ENCODE measurements at regions not wholly inside any gene's neighbourhood (a gene's known extent, or its start where the extent isn't known, plus 50 kb on each side); places are given as distances from the start of the nearest gene placed in this dataset.

DNA sequence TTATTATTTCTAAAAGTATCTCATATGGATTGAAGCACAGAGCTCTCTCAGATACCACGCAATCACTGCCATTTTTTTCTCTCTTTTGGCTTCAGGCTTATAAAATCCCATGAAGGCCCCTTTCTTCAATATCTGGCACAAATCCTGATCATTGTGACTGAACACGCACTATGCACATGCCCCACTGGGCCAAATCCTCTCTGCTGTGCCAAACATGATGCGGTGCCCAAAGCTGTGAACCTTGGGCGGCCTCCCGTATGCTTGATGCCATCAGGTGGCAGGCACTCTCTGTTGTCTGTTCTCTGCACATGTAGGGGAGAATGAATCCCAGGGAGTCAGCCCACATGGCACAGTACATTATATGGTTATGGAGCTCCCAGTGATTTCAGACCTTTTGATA lies 375.0 kb upstream of the RGMB start:
- TF ChIP-seq, protein P1, sequence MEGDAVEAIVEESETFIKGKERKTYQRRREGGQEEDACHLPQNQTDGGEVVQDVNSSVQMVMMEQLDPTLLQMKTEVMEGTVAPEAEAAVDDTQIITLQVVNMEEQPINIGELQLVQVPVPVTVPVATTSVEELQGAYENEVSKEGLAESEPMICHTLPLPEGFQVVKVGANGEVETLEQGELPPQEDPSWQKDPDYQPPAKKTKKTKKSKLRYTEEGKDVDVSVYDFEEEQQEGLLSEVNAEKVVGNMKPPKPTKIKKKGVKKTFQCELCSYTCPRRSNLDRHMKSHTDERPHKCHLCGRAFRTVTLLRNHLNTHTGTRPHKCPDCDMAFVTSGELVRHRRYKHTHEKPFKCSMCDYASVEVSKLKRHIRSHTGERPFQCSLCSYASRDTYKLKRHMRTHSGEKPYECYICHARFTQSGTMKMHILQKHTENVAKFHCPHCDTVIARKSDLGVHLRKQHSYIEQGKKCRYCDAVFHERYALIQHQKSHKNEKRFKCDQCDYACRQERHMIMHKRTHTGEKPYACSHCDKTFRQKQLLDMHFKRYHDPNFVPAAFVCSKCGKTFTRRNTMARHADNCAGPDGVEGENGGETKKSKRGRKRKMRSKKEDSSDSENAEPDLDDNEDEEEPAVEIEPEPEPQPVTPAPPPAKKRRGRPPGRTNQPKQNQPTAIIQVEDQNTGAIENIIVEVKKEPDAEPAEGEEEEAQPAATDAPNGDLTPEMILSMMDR (IDR thresholded peaks at IDR 0.05; ENCODE audit: low read length, missing control alignments), result no peak
- H3K4me3 ChIP-seq (replicated peaks; ENCODE audit: low read depth, low read length), result no peak overlapping the region
- DNase-seq (ENCODE audit: low read depth), result no peak

DNA sequence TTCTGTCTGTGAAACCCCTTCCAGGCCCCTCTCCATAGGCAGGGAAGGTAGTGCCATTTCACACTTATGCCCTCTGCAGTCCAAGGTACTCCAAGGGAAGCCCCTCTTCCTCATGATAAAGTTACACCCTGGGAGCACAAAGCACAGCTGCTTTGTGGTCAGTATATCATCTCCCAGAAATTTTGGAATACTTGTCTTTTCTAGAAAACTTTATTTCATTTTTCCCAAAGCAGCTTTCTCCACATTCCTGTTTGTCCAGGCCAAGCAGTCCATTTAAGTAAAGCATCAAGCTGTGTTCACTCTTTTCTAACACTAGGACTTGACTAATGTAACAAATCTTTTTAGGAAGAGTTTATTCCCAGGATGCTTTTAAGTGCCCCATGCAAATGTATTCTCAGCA lies 371.8 kb upstream of the RGMB start:
- no peak overlapping the region for H3K4me3 ChIP-seq (replicated peaks; ENCODE audit: low read depth, low read length)
- no peak for DNase-seq (ENCODE audit: low read depth)
- TF ChIP-seq, protein P1 (IDR thresholded peaks at IDR 0.05; ENCODE audit: low read length, missing control alignments), result no peak

DNA sequence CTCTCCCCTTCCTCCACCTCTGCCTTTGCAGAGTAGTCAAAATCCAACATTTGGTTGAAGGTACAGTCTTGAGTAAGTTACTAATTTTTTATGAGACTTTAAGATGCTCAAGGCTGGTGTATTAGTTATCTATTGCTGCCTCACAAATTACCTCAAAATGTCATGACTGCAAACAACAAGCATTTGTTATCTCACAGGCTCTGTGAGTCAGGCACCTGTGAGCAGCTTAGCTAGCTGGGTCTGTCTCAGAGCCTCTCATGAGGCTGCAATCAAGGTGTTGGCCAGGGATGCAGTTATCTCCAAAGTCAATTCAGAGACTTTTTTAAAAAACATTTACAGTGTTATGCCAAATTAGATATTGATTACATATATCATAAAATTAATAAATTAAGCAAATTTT lies 371.3 kb upstream of the RGMB start:
- TF ChIP-seq, protein P1 (IDR thresholded peaks at IDR 0.05; ENCODE audit: low read length, missing control alignments), result no peak
- no peak for DNase-seq (ENCODE audit: low read depth)

DNA sequence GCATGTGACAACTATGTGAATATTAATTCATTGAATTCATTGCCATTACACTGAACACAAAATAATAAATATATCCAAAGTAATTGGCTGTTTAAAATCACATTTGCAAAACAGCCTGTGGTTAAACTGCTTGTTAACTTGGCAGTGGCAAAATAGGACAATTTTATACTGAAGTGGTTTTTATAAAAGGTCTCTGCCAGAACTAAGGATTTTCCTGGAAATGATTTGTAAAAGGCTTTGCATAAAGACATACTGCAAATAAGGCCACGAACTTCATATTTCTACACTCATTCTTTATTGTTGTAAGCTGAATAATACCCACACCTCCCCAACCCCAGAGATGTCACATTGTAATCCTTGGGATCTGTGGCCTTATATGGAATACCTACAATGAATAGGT lies 370.3 kb upstream of the RGMB start:
- TF ChIP-seq, protein P1 (IDR thresholded peaks at IDR 0.05; ENCODE audit: low read length, missing control alignments), result no peak
- no peak overlapping the region for H3K4me3 ChIP-seq (replicated peaks; ENCODE audit: low read depth, low read length)
- DNase-seq (ENCODE audit: low read depth), result no peak

More for the DNA sequence above, 371.3 kb upstream of the RGMB start:
- no peak overlapping the region for H3K4me3 ChIP-seq (replicated peaks; ENCODE audit: low read depth, low read length)

DNA sequence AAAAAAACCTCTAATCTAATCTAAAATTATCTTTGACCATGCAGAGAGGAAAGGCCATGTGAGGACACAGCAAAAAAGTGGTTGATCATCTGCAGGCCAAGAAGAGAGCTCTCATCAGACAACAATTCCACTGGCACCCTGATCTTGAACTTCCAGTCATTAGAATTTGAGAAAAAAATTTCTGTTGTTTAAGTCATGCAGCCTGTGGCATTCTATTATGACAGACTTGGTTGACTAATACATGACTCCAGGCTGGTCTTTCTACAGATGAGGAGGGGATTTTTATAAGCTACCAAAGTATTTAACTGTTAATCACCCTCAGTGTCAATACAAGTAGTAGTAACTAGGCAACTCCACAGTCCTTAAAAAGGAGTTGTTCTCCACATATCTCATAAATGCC lies 358.5 kb upstream of the RGMB start:
- H3K4me3 ChIP-seq (replicated peaks; ENCODE audit: low read depth, low read length), result no peak overlapping the region
- TF ChIP-seq, protein P1 (IDR thresholded peaks at IDR 0.05; ENCODE audit: low read length, missing control alignments), result no peak
- DNase-seq (ENCODE audit: low read depth), result peak; percentile 52

DNA sequence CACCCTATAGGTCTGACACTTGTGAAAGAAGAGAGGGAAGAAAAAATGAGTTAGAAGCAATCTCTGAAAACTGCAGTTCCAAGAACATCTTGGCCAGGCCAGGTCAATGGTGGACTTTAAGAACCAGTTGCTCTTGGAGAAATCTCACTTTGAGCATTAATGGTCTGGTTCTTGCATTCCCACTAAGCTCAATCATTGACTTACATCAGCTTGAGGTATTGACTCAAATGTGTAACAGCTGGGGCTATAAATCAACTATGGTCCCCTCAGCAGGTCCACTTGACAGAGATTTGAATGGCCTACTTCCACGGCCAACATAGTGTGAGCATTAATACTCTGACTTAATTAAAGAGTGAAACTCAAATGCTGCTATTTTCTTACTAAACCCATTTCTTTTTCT lies 357.8 kb upstream of the RGMB start:
- TF ChIP-seq, protein P1 (IDR thresholded peaks at IDR 0.05; ENCODE audit: low read length, missing control alignments), result no peak
- no peak for DNase-seq (ENCODE audit: low read depth)
- H3K4me3 ChIP-seq (replicated peaks; ENCODE audit: low read depth, low read length), result no peak overlapping the region

DNA sequence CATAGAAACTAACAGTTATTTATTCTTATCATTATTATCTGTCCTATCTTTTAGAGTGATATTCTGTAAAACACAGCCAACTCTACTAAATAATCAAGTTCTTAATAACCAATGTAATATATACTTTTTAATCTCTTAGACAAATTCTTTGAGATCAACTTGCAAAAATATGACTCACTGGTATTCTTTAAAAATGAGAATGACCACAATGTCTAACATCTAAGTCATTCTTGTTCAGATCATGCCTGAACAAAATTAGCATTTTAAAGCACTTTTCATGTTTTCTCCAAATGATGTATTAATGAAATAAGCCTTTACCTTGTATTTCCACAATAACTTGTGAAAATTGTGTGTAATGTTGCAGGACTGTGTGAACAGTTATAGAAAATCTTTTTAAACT lies 356.9 kb upstream of the RGMB start:
- H3K4me3 ChIP-seq (replicated peaks; ENCODE audit: low read depth, low read length), result no peak overlapping the region
- TF ChIP-seq, protein P1 (IDR thresholded peaks at IDR 0.05; ENCODE audit: low read length, missing control alignments), result no peak
- DNase-seq (ENCODE audit: low read depth), result peak; percentile 18

Data from fibroblast of pulmonary artery (primary cell).